Keratinocyte (primary cell): ENCODE measurements at regions not wholly inside any gene's neighbourhood (a gene's known extent, or its start where the extent isn't known, plus 50 kb on each side); places are given as distances from the start of the nearest gene placed in this dataset.

Experiments used
- CTCF ChIP-seq, 3 experiments: IDR thresholded peaks in 1 of 3; conservative IDR thresholded peaks in 1 of 3; optimal IDR thresholded peaks in 1 of 3; 2 replicates in 2 of 3; 3 replicates in 1 of 3; pipeline versions ENCODE3 to v1.5.1; 2011; ENCODE audit warnings: low read length in 3 of 3, mild to moderate bottlenecking in 3 of 3, moderate library complexity in 2 of 3, control low read depth in 1 of 3, inconsistent platforms in 1 of 3; ENCODE audit not compliant: insufficient read depth in 2 of 3; ENCODE audit errors: extremely low read depth in 1 of 3
- EZH2 ChIP-seq: IDR thresholded peaks from one replicate; pipeline ENCODE4 v1.6.1; 2012; ENCODE audit warnings: inconsistent platforms, mild to moderate bottlenecking, low read length, moderate library complexity

GRCh38 chr15:85886309-85886811 is 91.6 kb upstream of the KLHL25 start:
- TF ChIP-seq CTCF (optimal IDR thresholded peaks at IDR 0.05 in 1 of 3, IDR thresholded peaks at IDR 0.05 in 1 of 3, conservative IDR thresholded peaks at IDR 0.05 in 1 of 3; ENCODE audit: extremely low read depth in 1 of 3, insufficient read depth in 2 of 3, low read length in 3 of 3) (no peak), EZH2 (no peak)
